Endothelial cell of umbilical vein (primary cell): ENCODE measurements at regions not wholly inside any gene's neighbourhood (a gene's known extent, or its start where the extent isn't known, plus 50 kb on each side); places are given as distances from the start of the nearest gene placed in this dataset.

Source experiments
- BruUV-seq: library from RNA; stranded (reverse); fragments of 400-500 nt; replicated peaks from 2 replicates; lab custom pipeline; 2021; lab: Mats Ljungman, UMichigan
- CTCF ChIA-PET: fragments of 300-600, 350-600 bp; sonication (Branson Sonifier 250); formaldehyde crosslinking; loops from one replicate; lab custom pipeline; 2021; ENCODE audit warnings: antibody characterized with exemption, inconsistent platforms; lab: Charles Lee
- POLR2A ChIA-PET: fragments of 300-600, 350-600 bp; sonication (Branson Sonifier 250); formaldehyde crosslinking; loops from one replicate; lab custom pipeline; 2021; ENCODE audit warnings: antibody characterized with exemption, inconsistent platforms; lab: Charles Lee
- DNase-seq: peaks from one replicate; pipeline ENCODE4 v3.0.0-alpha.2; 2011; ENCODE audit warnings: low read depth, low spot score
- FAIRE-seq: peaks from 2 replicates; lab custom pipeline; 2011; peaks lifted over from hg19 to GRCh38; lab: Jason Lieb, UNC
- H2AFZ ChIP-seq: 2 replicates; pipeline ENCODE4 v1.6.0; 2012; ENCODE audit warnings: low read depth, low read length, control low read depth, inconsistent platforms
- H3K27ac ChIP-seq: 2 replicates; pipeline ENCODE4 v1.5.1; 2011; ENCODE audit warnings: low read depth, mild to moderate bottlenecking, control low read depth, low read length, moderate library complexity; ENCODE audit not compliant: insufficient read depth
- H3K27me3 ChIP-seq, 2 experiments: 2 replicates each; pipeline versions ENCODE4 v1.6.0 to v1.6.1; 2011; ENCODE audit warnings: low read length in 2 of 2, mixed read lengths in 1 of 2; ENCODE audit not compliant: control insufficient read depth in 2 of 2, insufficient read depth in 2 of 2
- H3K36me3 ChIP-seq, 2 experiments: 2 replicates in 1 of 2; 3 replicates in 1 of 2; pipeline ENCODE4 v1.5.1; 2011; ENCODE audit warnings: low read length in 2 of 2, mild to moderate bottlenecking in 1 of 2, moderate library complexity in 1 of 2; ENCODE audit not compliant: control insufficient read depth in 2 of 2, insufficient read depth in 2 of 2; ENCODE audit errors: extremely low read depth in 1 of 2
- H3K4me1 ChIP-seq: 3 replicates; pipeline ENCODE4 v1.5.1; 2011; ENCODE audit warnings: mild to moderate bottlenecking, low read length; ENCODE audit not compliant: control insufficient read depth, insufficient read depth; ENCODE audit errors: extremely low read depth
- H3K4me2 ChIP-seq: 2 replicates; pipeline ENCODE4 v1.6.1; 2011; ENCODE audit warnings: low read length, control low read depth, mixed read lengths; ENCODE audit not compliant: insufficient read depth
- H3K4me3 ChIP-seq, 3 experiments: fragments of 200-600 bp in 1 of 3; sonication (generic), shearing (Covaris generic) in 1 of 3; replicated peaks in 1 of 3; 2 replicates each; pipeline ENCODE4 v1.5.1; 2011 to 2016; ENCODE audit warnings: control low read depth in 3 of 3, low read length in 3 of 3, mild to moderate bottlenecking in 2 of 3, inconsistent platforms in 1 of 3, low read depth in 1 of 3, moderate library complexity in 1 of 3; ENCODE audit not compliant: insufficient read depth in 1 of 3
- H3K79me2 ChIP-seq: 2 replicates; pipeline ENCODE4 v1.6.0; 2012; ENCODE audit warnings: low read length, inconsistent platforms; ENCODE audit not compliant: control insufficient read depth, insufficient read depth
- H3K9ac ChIP-seq: replicated peaks from 2 replicates; pipeline ENCODE3; 2011; ENCODE audit warnings: low read length, control low read depth; ENCODE audit not compliant: insufficient read depth; ENCODE audit errors: extremely low read depth
- H3K9me1 ChIP-seq: replicated peaks from 3 replicates; pipeline ENCODE4 v1.6.0; 2011; ENCODE audit warnings: mild to moderate bottlenecking, low read length; ENCODE audit not compliant: control insufficient read depth, insufficient read depth; ENCODE audit errors: extremely low read depth
- H3K9me3 ChIP-seq: replicated peaks from 2 replicates; pipeline ENCODE4 v1.5.1; 2012; ENCODE audit warnings: low read length, inconsistent platforms; ENCODE audit not compliant: control insufficient read depth, insufficient read depth
- H4K20me1 ChIP-seq: replicated peaks from 2 replicates; pipeline ENCODE3; 2011; ENCODE audit warnings: mild to moderate bottlenecking, low read length; ENCODE audit not compliant: control insufficient read depth, insufficient read depth; ENCODE audit errors: extremely low read depth
- CTCF ChIP-seq, 2 donors: IDR thresholded peaks; 1 replicate in 1 of 2; 2 replicates in 1 of 2; pipeline ENCODE4 v1.5.1; 2011; ENCODE audit warnings: low read length in 2 of 2, mild to moderate bottlenecking in 2 of 2, moderate library complexity in 2 of 2, control low read depth in 1 of 2, inconsistent platforms in 1 of 2, low read depth in 1 of 2; ENCODE audit not compliant: insufficient read depth in 1 of 2; ENCODE audit errors: extremely low read depth in 1 of 2
- EZH2 ChIP-seq: IDR thresholded peaks from 2 replicates; pipeline ENCODE4 v1.6.1; 2012; ENCODE audit warnings: borderline replicate concordance, low read depth, mild to moderate bottlenecking, moderate library complexity, low read length, inconsistent platforms; ENCODE audit not compliant: severe bottlenecking
- FOS ChIP-seq: IDR thresholded peaks from 2 replicates; pipeline ENCODE4 v1.6.1; 2011; ENCODE audit warnings: mild to moderate bottlenecking, low read length, moderate library complexity, borderline replicate concordance; ENCODE audit not compliant: insufficient read depth
- GATA2 ChIP-seq: IDR thresholded peaks from 2 replicates; pipeline ENCODE4 v1.7.0; 2011; ENCODE audit warnings: low read depth, mild to moderate bottlenecking, moderate library complexity, mixed read lengths, low read length; ENCODE audit not compliant: insufficient read length, insufficient read depth
- JUN ChIP-seq: IDR thresholded peaks from 2 replicates; pipeline ENCODE4 v1.6.1; 2011; ENCODE audit warnings: borderline replicate concordance, low read depth; ENCODE audit not compliant: insufficient read length, insufficient read depth
- MYC ChIP-seq: IDR thresholded peaks from one replicate; pipeline ENCODE4 v1.6.1; 2011; ENCODE audit warnings: mild to moderate bottlenecking, low read depth, low read length
- POLR2A ChIP-seq: IDR thresholded peaks from 2 replicates; pipeline ENCODE4 v1.6.1; 2012; ENCODE audit warnings: low read depth, mild to moderate bottlenecking, control low read depth, low read length
- POLR2AphosphoS5 ChIP-seq: IDR thresholded peaks from 2 replicates; pipeline ENCODE4 v1.6.1; 2012; ENCODE audit warnings: low read depth, mild to moderate bottlenecking, control low read depth, low read length, moderate library complexity; ENCODE audit not compliant: insufficient read depth
- dilution Hi-C: fragments of 300-500 bp; cut with MboI; formaldehyde crosslinking; loops from one replicate; pipeline ENCODE4 v1.15.0; 2019; ENCODE audit warnings: low sequenced_read_pairs; ENCODE audit not compliant: extremely low pct_ligation_motif_present
- intact Hi-C: fragments of 100-400 bp; cut with micrococcal nuclease; formaldehyde crosslinking; loops from one replicate; pipeline ENCODE4 v1.10.0; 2022
- TF ChIP-seq, protein P1 (sequence below): IDR thresholded peaks from 2 replicates; pipeline ENCODE4 v1.6.1; 2011; ENCODE audit not compliant: insufficient read depth, insufficient read length

GRCh38 chr2:215531284-215531683, 95.4 kb upstream of the FN1 start:
- DNase-seq: peak; percentile 93
- ChIA-PET CTCF (interaction anchor here (0.8 to 1.2 kb wide), 8 partner anchors 9 to 400 kb away, joined by 3 to 7 read pairs (median 4); no protein-coding TSS in a partner anchor), POLR2A (interaction anchor here (1.0 kb wide), 1 partner anchor 9 kb away, joined by 3 read pairs; no protein-coding TSS in a partner anchor)
- no peaks in the 10 kb centered on the region for H4K20me1 ChIP-seq
- H2AFZ ChIP-seq: peak overlapping the region; percentile 27
- H3K4me3 ChIP-seq: no peak overlapping the region
- no peaks in the 10 kb centered on the region for H3K79me2 ChIP-seq
- peak overlapping the region; percentile 56 for H3K9ac ChIP-seq
- no peaks in the 10 kb centered on the region for H3K27me3 ChIP-seq
- no peaks in the 10 kb centered on the region for H3K9me3 ChIP-seq
- TF ChIP-seq FOS: peak; percentile 78
- TF ChIP-seq GATA2: no peak
- no peak for TF ChIP-seq MYC
- no peak for TF ChIP-seq POLR2A
- peak; percentile 50 for TF ChIP-seq JUN
- no peak for TF ChIP-seq POLR2AphosphoS5
- TF ChIP-seq EZH2: no peak
- TF ChIP-seq, protein P1, sequence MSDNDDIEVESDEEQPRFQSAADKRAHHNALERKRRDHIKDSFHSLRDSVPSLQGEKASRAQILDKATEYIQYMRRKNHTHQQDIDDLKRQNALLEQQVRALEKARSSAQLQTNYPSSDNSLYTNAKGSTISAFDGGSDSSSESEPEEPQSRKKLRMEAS: no peak
- TF ChIP-seq CTCF (IDR thresholded peaks at IDR 0.05; ENCODE audit: extremely low read depth in 1 of 2, insufficient read depth in 1 of 2, low read depth in 1 of 2, low read length in 2 of 2): no peak
- H3K27ac ChIP-seq: peak overlapping the region; percentile 99
- H3K4me2 ChIP-seq: peak overlapping the region; percentile 76
- intact Hi-C loops (loop anchor here (1.0 kb wide), 1 partner anchor 9 kb away; no protein-coding TSS in a partner anchor), dilution Hi-C loops (no loop called here)
- peaks cover 52% of the 10 kb centered on the region for H3K4me1 ChIP-seq
- H3K36me3 ChIP-seq: no peaks in the 10 kb centered on the region
- no TSS peak for BruUV-seq
- no peaks in the 10 kb centered on the region for H3K9me1 ChIP-seq
- FAIRE-seq: peak; percentile 74
